AG09309 (cell line): ENCODE measurements at regions not wholly inside any gene's neighbourhood (a gene's known extent, or its start where the extent isn't known, plus 50 kb on each side); places are given as distances from the start of the nearest gene placed in this dataset.

Experiments
- DNase-seq: peaks from one replicate; pipeline ENCODE4 v3.0.0-alpha.2; 2010; ENCODE audit warnings: low read depth
- H3K4me3 ChIP-seq: 2 replicates; pipeline ENCODE4 v1.5.1; 2011; ENCODE audit warnings: mild to moderate bottlenecking, low read depth, low read length, moderate library complexity; ENCODE audit not compliant: control insufficient read depth
- CTCF ChIP-seq: IDR thresholded peaks from 2 replicates; pipeline ENCODE4 v1.5.1; 2011; ENCODE audit warnings: mild to moderate bottlenecking, low read depth, low read length, inconsistent platforms; ENCODE audit not compliant: insufficient read depth, control insufficient read depth; ENCODE audit errors: missing control alignments

- no peak for TF ChIP-seq CTCF
- H3K4me3 ChIP-seq = no peak overlapping the region
- no peak for DNase-seq
Measured at GRCh38 chr3:30258426-30259392, 347.7 kb upstream of the TGFBR2 start.

- no peak overlapping the region for H3K4me3 ChIP-seq
- no peak for DNase-seq
- no peak for TF ChIP-seq CTCF
Measured at GRCh38 chr3:30259730-30260129, 346.7 kb upstream of the TGFBR2 start.

- TF ChIP-seq CTCF = no peak
- no peak overlapping the region for H3K4me3 ChIP-seq
- no peak for DNase-seq
Measured at GRCh38 chr3:30260762-30261161, 345.6 kb upstream of the TGFBR2 start.

GRCh38 chr3:30263238-30263924, 343.0 kb upstream of the TGFBR2 start:
- no peak for DNase-seq
- H3K4me3 ChIP-seq = no peak overlapping the region
- no peak for TF ChIP-seq CTCF

GRCh38 chr3:30263925-30264313, 342.5 kb upstream of the TGFBR2 start:
- TF ChIP-seq CTCF = no peak
- no peak for DNase-seq
- no peak overlapping the region for H3K4me3 ChIP-seq

- no peak for TF ChIP-seq CTCF
- DNase-seq = no peak
- no peak overlapping the region for H3K4me3 ChIP-seq
Measured at GRCh38 chr3:30266524-30266923, 339.9 kb upstream of the TGFBR2 start.
